ENCODE measurements at regions not wholly inside any gene's neighbourhood (a gene's known extent, or its start where the extent isn't known, plus 50 kb on each side); places are given as distances from the start of the nearest gene placed in this dataset.

DNA sequence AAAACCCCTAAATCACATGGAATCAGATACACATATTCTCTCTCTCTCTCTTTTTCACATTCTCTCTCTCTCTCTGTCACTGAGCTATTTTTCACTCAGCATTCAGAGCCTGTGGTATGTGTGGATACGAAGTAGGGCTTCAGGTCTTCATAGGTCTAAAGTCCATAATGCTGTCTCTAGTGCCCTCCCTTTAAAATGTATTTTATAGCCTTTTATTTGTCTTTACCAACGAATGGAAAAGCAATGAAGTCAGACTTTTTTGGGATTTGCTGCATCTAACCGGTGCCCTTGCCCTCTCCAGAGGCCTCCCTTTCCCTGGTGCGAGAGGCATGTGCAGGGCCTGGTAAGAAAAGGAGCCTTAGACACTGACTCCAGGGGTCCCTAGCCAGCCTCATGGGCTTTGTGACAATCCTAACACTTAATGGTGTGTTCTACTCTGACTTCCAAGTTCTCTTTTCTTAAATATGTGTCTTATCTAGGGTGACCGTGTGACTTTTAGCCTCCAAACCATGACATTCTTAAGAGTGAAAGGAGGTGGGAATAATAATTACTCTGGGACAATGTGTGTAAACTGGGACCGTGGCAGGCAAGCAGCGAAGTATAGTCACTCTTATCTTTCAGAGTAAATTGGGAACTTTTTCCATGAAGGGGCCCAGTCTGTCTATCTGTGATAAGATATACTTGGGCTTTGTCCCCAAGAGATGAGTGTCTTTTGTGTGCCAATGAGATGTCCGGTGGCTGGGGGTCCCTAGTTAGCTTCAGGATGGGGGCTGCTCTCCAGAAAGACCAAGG lies 101.1 kb downstream of the B3GNT2 start:
- DNase-seq = no peak

DNA sequence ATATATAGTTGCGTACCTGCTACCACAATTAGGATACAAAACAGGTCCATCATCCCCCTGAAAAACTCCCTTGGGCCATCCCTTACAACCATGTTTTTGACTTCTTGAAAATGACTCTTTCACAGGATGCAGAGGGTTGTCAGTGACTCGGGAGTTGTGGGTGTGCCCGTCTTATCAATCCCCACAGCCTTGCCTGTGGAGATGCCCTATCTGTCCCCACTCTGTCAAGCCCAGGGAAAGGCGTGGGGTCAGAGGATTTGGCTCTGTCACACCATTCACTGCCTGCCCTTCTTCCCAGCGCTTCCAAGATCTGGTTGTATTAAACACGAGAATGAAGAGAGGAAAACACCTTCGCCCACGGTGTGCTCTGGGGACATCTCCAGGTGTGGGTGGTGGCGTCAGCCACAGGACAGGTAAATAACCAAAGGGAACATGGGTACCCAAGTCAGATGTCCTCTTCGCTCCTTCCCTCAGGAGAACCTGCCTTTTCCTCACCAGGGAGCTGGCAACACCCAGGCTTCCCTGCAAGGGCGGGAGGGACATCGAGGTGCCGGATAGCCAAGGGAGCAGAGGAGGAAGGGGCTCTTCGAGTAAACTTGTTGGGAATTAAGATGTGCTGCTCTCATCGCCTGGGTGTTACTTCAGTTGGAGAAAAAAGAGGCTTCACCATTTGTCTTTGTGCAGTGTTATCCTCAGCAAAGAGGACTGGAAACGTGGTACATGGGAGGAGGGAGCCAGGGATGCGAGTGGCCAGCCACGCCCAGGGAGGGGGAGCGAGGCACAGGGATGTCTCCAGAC lies 100.3 kb downstream of the B3GNT2 start:
- no peak for DNase-seq

DNA sequence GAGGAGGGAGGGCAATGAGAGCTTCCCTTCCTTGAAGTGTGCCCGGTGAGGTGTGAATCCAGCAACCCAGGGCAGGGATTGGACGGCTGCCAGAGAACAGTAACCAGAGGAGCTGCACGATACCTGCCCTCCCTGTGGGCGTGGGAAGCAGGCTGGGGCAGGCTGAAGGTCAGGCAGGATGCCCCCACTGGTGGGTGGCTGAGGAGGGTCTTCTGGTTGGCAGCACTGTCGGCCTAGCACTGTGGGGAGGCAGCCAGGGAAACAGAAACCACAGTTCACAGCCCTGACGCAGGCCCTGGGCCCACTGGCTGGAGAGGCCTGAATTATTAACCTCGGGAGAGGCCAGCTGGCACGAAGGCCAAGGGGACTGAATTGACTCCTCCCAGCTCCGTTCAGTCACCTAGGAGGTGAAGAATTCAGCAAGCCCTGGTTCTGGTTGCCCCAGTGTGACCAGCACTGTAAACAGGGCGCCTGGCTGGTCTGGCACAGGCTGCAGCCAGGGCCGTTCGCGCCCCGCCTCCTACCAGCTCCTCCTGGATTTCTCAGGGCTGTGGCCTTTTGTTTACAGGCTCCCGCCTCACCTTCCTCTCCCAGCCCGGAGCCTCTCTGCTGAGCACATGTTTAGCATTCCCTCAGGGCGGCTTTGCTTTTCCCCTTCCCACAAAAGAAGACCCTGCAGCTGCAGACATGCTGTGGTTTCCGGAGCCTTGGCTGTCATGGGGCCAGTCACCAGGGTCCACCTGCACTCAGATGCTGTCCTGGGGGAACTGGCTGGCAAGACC lies 97.8 kb downstream of the B3GNT2 start:
- no peak for DNase-seq

GRCh38 chr2:62293151-62293489 lies 97.2 kb downstream of the B3GNT2 start:
- no peak for DNase-seq

DNA sequence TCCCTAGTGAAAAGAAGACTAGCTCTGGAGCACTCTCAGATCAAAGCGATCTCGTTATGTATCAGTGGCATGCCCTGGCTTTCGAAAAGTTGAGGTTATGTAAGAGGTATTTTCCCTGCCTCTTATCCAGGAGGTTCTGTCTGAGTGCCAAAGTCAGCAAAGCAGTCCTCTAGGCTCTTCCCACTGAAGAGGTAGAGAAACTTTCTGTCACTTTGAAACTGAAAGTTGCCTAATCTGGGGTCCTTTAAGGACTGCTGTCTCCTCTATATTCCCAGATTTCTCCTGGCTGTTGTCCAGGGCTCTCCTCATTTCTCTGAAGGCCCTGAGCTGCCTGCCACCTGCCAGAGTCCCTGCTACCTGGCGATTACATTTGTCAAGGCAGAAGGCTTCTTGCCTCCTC lies 96.3 kb downstream of the B3GNT2 start:
- no peak for DNase-seq

DNA sequence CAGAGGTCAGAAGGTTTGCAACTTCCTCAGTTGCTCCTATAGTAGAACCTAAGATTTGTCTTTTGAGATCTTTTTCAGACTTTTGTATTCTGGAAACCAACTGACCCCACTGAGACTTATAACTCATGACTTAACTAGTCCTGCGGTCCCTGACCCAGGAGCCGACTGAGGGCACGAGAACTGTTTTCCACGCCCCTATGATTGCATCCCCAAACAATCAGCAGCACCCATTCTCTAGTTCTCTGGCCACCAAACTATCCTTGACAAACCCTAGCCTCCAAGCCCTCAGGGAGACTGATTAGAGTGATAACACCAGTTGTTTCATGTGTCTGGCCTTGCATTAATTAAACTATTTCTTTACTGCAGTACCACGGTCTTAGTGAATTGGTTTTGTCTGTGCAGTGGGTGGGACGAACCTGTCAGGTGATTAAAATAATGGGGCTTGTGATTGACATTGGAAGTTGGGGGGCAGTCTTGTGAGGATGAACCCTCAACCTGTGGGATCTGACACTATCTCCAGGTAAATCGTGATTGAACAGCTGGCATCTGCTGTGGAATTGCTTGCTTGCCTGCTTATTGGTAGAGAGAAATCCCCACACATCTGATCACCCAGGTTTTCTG lies 95.7 kb downstream of the B3GNT2 start:
- no peak for DNase-seq

GRCh38 chr2:62291052-62291451 lies 95.1 kb downstream of the B3GNT2 start:
- no peak for DNase-seq

- DNase-seq = peak; percentile 13
Observed at GRCh38 chr2:62287899-62288880, 92.3 kb downstream of the B3GNT2 start.

- no peak for DNase-seq
Observed at GRCh38 chr2:62287282-62287681, 91.4 kb downstream of the B3GNT2 start.

GRCh38 chr2:62286089-62286785 lies 90.3 kb downstream of the B3GNT2 start:
- no peak for DNase-seq

DNA sequence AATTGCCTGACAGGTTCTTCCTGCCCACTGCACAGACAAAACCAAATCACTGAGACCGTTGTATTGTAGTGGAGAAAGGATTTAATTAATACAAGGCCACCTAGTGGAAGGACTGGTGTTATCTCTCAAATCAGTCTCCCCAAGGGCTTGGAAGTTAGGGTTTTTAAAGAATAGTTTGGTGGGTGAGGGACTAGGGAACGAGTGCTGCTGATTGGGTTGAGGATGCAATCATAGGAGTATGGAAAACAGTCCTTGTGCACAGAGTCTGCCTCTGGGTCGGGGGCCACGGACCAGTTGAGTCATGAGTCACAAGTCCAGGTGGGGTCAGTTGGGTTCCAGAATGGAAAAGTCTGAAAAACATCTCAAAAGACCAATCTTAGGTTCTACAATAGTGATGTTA lies 89.1 kb downstream of the B3GNT2 start:
- DNase-seq = no peak

GRCh38 chr2:62284471-62284870 lies 88.6 kb downstream of the B3GNT2 start:
- no peak for DNase-seq

GRCh38 chr2:62283147-62283546 lies 87.2 kb downstream of the B3GNT2 start:
- no peak for DNase-seq

DNA sequence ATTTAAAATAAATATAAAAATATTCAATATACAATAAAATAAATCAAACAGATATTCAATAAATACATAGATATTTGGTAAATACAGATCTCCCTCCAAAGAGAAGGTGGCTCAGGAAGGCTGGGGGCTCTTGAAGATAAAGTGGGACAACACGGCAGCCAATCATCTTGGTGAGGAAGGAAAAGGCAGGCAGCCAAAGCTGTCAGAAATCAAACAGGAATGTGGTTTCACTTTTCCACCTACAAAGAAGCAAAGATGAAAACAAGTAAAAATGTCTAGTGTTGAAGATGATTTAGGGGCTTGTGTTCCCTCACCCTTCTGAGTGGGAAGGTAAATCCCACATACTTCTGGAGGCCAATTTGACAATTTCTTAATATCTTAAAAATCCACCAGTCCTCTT lies 85.7 kb downstream of the B3GNT2 start:
- DNase-seq = no peak

DNA sequence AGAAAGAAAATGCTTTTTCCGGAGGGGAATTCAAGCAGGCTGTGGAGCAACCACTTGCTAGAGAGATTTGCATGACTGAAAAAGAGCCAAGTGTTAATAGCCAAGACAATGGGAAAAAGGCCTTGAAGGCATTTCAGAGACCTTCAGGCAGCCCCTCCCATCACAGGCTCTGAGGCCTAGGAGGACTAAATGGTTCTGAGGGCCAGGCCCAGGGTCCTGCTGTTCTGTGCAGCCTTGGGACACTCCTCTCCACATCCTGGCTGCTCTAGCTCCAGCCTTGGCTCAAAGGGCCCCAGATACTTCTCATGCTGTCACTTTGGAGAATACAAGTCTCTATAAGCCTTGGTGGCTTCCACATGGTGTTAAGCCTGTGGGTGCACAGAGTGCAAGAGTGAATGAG lies 81.8 kb downstream of the B3GNT2 start:
- no peak for DNase-seq

Data from NCI-H1048 (cell line).